ENCODE measurements at regions not wholly inside any gene's neighbourhood (a gene's known extent, or its start where the extent isn't known, plus 50 kb on each side); places are given as distances from the start of the nearest gene placed in this dataset.

- no peak for TF ChIP-seq CTCF (IDR thresholded peaks at IDR 0.05; ENCODE audit: low read depth, low read length, missing control alignments)
- no peak overlapping the region for H3K4me3 ChIP-seq (replicated peaks; ENCODE audit: low read depth, low read length)
- no peak for DNase-seq (ENCODE audit: extremely low read depth, low read depth)
These were observed 291.1 kb upstream of the C11orf87 start for GRCh38 chr11:109130910-109131309.

GRCh38 chr11:109132539-109132938, 289.5 kb upstream of the C11orf87 start:
- TF ChIP-seq CTCF (IDR thresholded peaks at IDR 0.05; ENCODE audit: low read depth, low read length, missing control alignments): no peak
- H3K4me3 ChIP-seq (replicated peaks; ENCODE audit: low read depth, low read length): no peak overlapping the region
- DNase-seq (ENCODE audit: extremely low read depth, low read depth): no peak

- H3K4me3 ChIP-seq (replicated peaks; ENCODE audit: low read depth, low read length): no peak overlapping the region
- DNase-seq (ENCODE audit: extremely low read depth, low read depth): no peak
- TF ChIP-seq CTCF (IDR thresholded peaks at IDR 0.05; ENCODE audit: low read depth, low read length, missing control alignments): no peak
These were observed 288.8 kb upstream of the C11orf87 start for GRCh38 chr11:109133159-109133558.

GRCh38 chr11:109135627-109136026, 286.4 kb upstream of the C11orf87 start:
- no peak for DNase-seq (ENCODE audit: extremely low read depth, low read depth)
- H3K4me3 ChIP-seq (replicated peaks; ENCODE audit: low read depth, low read length): no peak overlapping the region
- TF ChIP-seq CTCF (IDR thresholded peaks at IDR 0.05; ENCODE audit: low read depth, low read length, missing control alignments): no peak

GRCh38 chr11:109138196-109138595, 283.8 kb upstream of the C11orf87 start:
- H3K4me3 ChIP-seq (replicated peaks; ENCODE audit: low read depth, low read length): no peak overlapping the region
- no peak for TF ChIP-seq CTCF (IDR thresholded peaks at IDR 0.05; ENCODE audit: low read depth, low read length, missing control alignments)
- no peak for DNase-seq (ENCODE audit: extremely low read depth, low read depth)

- TF ChIP-seq CTCF (IDR thresholded peaks at IDR 0.05; ENCODE audit: low read depth, low read length, missing control alignments): no peak
- DNase-seq (ENCODE audit: extremely low read depth, low read depth): no peak
- no peak overlapping the region for H3K4me3 ChIP-seq (replicated peaks; ENCODE audit: low read depth, low read length)
These were observed 281.6 kb upstream of the C11orf87 start for GRCh38 chr11:109140426-109140825.

- TF ChIP-seq CTCF (IDR thresholded peaks at IDR 0.05; ENCODE audit: low read depth, low read length, missing control alignments): no peak
- no peak for DNase-seq (ENCODE audit: extremely low read depth, low read depth)
- no peak overlapping the region for H3K4me3 ChIP-seq (replicated peaks; ENCODE audit: low read depth, low read length)
These were observed 281.0 kb upstream of the C11orf87 start for GRCh38 chr11:109140857-109141515.
